HEK293T (cell line): ENCODE measurements at regions not wholly inside any gene's neighbourhood (a gene's known extent, or its start where the extent isn't known, plus 50 kb on each side); places are given as distances from the start of the nearest gene placed in this dataset.

ENCODE experiments used
- ARNT ChIP-seq: fragments of 450-650 bp; IDR thresholded peaks from 2 replicates; pipeline ENCODE4 v1.6.1; 2017; ENCODE audit warnings: mild to moderate bottlenecking
- BHLHE40 ChIP-seq: fragments of 450-650 bp; IDR thresholded peaks from 2 replicates; pipeline ENCODE4 v1.6.1; 2016; ENCODE audit warnings: mild to moderate bottlenecking, moderate library complexity, borderline replicate concordance
- CTBP1 ChIP-seq: fragments of 450-650 bp; IDR thresholded peaks from 2 replicates; pipeline ENCODE4 v1.6.1; 2016; ENCODE audit warnings: borderline replicate concordance
- ELF4 ChIP-seq: fragments of 450-650 bp; IDR thresholded peaks from 2 replicates; pipeline ENCODE4 v1.6.1; 2017; ENCODE audit warnings: antibody characterized with exemption
- FOXK2 ChIP-seq: fragments of 450-650 bp; IDR thresholded peaks from 2 replicates; pipeline ENCODE4 v1.6.1; 2016; ENCODE audit warnings: mild to moderate bottlenecking
- FOXM1 ChIP-seq: fragments of 450-650 bp; IDR thresholded peaks from 2 replicates; pipeline ENCODE4 v1.6.1; 2017; ENCODE audit warnings: mild to moderate bottlenecking, borderline replicate concordance
- LEF1 ChIP-seq: fragments of 450-650 bp; IDR thresholded peaks from 2 replicates; pipeline ENCODE4 v1.6.1; 2017; ENCODE audit warnings: mild to moderate bottlenecking, borderline replicate concordance
- NFRKB ChIP-seq: fragments of 450-650 bp; IDR thresholded peaks from 2 replicates; pipeline ENCODE4 v1.6.1; 2016; ENCODE audit warnings: mild to moderate bottlenecking, moderate library complexity
- SP1 ChIP-seq: fragments of 450-650 bp; IDR thresholded peaks from 2 replicates; pipeline ENCODE4 v1.6.1; 2017
- TARDBP ChIP-seq: fragments of 450-650 bp; IDR thresholded peaks from 2 replicates; pipeline ENCODE4 v1.6.1; 2016

DNA sequence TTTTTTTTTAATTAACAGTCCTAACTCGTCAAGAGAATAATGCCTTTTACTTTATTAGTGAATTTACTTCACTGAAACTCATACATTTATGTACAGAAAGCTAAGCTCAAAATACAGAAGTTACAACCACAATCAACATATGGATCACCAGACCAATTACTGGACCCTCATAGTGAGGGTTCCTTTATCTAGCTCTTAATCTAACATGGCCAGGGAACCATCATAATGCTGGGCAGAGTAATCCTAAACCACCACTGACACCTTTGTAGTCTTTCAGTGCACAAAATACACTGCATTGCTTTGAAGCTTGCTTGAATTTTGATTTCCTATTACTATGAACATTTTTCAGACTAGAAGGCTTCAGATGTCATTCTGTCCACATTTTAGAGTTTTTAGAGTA is 1406.6 kb upstream of the PCDH9 start:
- no peak for TF ChIP-seq FOXM1
- no peak for TF ChIP-seq CTBP1
- no peak for TF ChIP-seq ELF4
- TF ChIP-seq TARDBP: no peak
- no peak for TF ChIP-seq BHLHE40
- no peak for TF ChIP-seq FOXK2
- no peak for TF ChIP-seq ARNT
- TF ChIP-seq SP1: no peak
- no peak for TF ChIP-seq LEF1
- TF ChIP-seq NFRKB: no peak
